ENCODE measurements at regions not wholly inside any gene's neighbourhood (a gene's known extent, or its start where the extent isn't known, plus 50 kb on each side); places are given as distances from the start of the nearest gene placed in this dataset.
"Not testable (repeated sequence)": the region's sequence is repeated elsewhere in the genome, so short reads cannot be mapped to it uniquely, and the experiment has no call there.

- DNase-seq, result no peak
Measured at GRCh38 chr13:86425170-86425815, 626.1 kb upstream of the SLITRK6 start.

GRCh38 chr13:86426437-86426836, 627.2 kb upstream of the SLITRK6 start:
- DNase-seq, result no peak

GRCh38 chr13:86429756-86430155, 630.5 kb upstream of the SLITRK6 start:
- DNase-seq, result no peak

GRCh38 chr13:86438034-86438433, 638.8 kb upstream of the SLITRK6 start:
- no peak for DNase-seq

DNA sequence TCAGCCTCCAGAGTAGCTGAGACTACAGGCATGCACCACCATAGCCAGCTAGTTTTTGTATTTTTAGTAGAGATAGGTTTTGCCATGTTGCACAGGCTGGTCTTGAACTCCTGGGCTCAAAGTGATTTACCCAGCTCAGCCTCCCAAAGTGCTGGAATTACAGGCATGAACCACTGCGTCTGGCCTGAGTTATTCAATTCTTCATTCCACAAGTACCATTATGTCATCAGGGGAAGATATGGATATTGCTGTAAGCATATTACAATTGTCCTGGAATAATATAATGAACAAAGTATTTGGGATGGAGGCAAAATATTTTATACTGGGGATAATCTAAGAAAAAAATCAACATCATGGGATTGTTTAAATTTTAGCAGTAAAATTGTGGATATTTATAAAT, 646.0 kb upstream of the SLITRK6 start:
- no peak for DNase-seq

- no peak for DNase-seq
Measured at GRCh38 chr13:86445672-86446071, 646.5 kb upstream of the SLITRK6 start.

- DNase-seq, result no peak
Measured at GRCh38 chr13:86446311-86446710, 647.1 kb upstream of the SLITRK6 start.

- no peak for DNase-seq
Measured at GRCh38 chr13:86447479-86447878, 648.3 kb upstream of the SLITRK6 start.

- DNase-seq, result no peak
Measured at GRCh38 chr13:86462011-86462410, 662.8 kb upstream of the SLITRK6 start.

DNA sequence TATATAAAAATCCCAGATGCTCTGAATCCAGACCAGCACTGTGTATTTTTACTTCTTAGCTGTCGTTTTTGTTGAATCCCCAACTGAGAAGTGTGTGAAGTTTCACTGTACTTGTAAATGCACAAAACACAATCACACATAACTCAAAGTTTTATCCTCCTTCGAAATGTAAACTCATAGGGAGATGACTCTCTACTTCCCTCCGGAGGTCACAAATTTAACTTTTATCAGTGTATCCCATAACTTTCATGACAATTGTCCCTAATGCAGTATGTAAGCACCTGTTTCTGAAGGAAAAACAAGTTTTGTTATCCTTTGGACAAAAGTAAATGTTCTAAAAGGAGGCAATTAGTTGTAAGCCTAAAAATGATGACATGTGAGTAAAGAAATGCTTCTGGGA, 665.0 kb upstream of the SLITRK6 start:
- peak; percentile 4 for DNase-seq

GRCh38 chr13:86474971-86475370, 675.8 kb upstream of the SLITRK6 start:
- no peak for DNase-seq

DNA sequence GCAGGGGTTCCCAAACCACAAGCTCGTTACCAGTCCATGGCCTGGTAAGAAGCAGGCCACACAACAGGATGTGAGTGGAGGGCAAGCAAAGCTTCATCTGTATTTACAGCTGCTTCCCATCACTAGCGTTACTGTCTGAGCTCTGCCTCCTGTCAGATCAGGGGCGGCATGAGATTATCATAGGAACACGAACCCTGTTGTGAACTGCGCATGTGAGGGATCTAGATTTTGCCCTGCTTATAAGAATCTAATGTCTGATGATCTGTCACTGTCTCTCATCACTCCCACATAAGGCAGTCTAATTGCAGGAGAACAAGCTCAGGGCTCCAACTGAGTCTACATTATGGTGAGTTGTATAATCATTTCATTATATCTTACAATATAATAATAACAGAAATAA, 677.4 kb upstream of the SLITRK6 start:
- DNase-seq, result no peak

DNA sequence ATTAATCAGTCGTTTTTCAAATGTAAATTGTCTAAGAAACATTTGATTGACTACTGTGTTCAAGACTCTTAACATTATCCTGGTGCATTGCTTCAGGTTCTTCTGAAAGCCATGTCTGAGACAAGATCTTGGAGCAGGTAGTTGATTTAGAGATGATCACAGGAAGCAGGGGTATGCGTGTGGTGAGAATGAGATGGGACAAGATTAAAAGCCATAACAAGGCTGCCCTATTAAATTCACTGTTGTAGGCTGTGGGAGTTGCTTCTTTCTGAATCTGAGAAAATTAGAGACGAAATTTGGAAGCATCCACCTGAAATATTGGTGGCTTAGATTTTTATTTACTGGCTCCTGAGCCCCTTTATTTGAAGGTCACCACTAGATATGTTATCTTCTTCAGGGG, 687.4 kb upstream of the SLITRK6 start:
- no peak for DNase-seq

- no peak for DNase-seq
Measured at GRCh38 chr13:86491121-86491520, 691.9 kb upstream of the SLITRK6 start.

DNA sequence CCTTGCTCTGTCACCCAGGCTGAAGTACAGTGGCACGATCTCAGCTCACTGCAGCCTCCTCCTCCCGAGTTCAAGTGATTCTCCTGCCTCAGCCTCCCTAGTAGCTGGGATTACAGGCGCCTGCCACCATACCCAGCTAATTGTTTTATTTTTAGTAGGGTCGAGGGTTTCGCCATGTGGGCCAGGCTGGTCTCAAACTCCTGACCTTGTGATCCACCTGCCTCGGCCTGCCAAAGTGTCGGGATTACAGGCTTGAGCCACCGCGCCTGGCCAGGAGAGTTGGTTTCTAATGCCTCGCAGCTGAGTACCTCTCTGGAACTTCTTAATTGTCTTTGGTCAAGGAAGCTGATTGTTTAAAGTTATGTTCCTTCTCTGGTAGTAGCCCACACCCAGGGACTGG, 702.7 kb upstream of the SLITRK6 start:
- DNase-seq, result not testable (repeated sequence)

DNA sequence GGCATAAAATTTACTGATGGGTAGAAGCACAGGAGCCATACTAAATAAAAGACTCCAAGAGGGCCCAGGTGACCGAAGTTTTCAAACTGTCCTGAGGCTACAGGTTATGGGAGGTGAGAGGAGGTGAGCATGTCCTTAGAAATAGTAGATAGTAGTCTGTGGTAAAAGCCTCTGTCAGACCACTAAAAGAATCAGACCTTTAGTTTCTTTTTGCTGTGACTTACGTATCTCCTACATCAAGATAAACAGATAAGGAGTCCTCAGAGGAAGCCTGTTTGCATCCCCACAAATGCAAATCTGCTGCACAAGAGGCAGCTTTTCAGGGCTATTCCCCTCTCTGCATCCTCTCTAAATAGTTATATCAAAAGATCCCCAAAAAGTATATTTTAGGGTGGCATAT, 711.6 kb upstream of the SLITRK6 start:
- no peak for DNase-seq

GRCh38 chr13:86541461-86541860, 742.2 kb upstream of the SLITRK6 start:
- no peak for DNase-seq

- DNase-seq, result no peak
Measured at GRCh38 chr13:86554066-86554465, 754.8 kb upstream of the SLITRK6 start.

- no peak for DNase-seq
Measured at GRCh38 chr13:86559901-86560300, 760.7 kb upstream of the SLITRK6 start.

- no peak for DNase-seq
Measured at GRCh38 chr13:86562866-86563265, 763.6 kb upstream of the SLITRK6 start.

- DNase-seq, result no peak
Measured at GRCh38 chr13:86563308-86563707, 764.1 kb upstream of the SLITRK6 start.

- no peak for DNase-seq
Measured at GRCh38 chr13:86567119-86567518, 767.9 kb upstream of the SLITRK6 start.

GRCh38 chr13:86569119-86569518, 769.9 kb upstream of the SLITRK6 start:
- no peak for DNase-seq

DNA sequence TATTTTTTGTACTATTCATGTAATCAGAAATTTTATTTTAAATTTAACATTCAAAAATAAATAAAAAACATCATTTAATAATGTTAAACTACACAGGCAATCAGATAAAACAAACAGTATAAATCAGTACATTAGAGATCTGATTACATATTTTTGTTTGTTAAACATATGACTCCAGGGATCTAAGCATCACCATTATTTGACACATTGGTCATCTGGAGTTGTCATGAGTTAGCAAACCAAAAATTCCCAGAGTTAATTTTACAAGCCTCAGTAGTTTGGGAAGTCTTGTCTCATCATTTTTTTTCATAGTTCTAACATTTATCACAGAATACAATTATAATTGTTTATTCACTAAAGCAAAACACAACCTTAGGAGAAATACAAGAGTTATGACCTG, 770.8 kb upstream of the SLITRK6 start:
- no peak for DNase-seq

- no peak for DNase-seq
Measured at GRCh38 chr13:86572115-86572514, 772.9 kb upstream of the SLITRK6 start.
